ENCODE measurements at regions not wholly inside any gene's neighbourhood (a gene's known extent, or its start where the extent isn't known, plus 50 kb on each side); places are given as distances from the start of the nearest gene placed in this dataset.

DNA sequence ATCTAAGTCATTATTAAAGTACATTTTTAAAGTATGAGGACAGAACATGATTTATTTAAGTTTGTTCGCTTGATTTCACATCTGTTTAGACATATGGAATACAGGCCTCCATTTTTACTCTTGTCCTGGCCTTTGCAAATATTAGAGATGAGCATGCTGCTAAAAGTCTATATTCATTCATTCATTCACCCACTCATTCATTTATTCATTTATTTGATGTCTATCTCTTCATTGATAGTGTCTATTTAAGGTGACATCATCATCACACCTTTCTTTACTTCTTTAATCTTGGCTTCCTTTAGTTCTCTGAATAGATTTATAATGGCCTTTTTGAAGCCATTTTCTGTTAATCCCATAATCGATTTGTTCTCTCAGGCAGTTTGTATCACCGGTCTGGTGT lies 68.0 kb downstream of the THNSL1 start:
- Histone ChIP-seq H3K4me3 (ENCODE audit: extremely low read depth in 1 of 4, insufficient read depth in 2 of 4, low read depth in 3 of 4, low read length in 4 of 4) (no peak overlapping the region), H3K27ac (ENCODE audit: low read depth, low read length) (no peak overlapping the region), H3K79me2 (ENCODE audit: control insufficient read depth in 1 of 2, insufficient read depth in 2 of 2, low read length in 2 of 2) (no peaks in the 10 kb centered on the region), H3K23me2 (ENCODE audit: low read depth, low read length) (no peaks in the 10 kb centered on the region), H3K4me1 (replicated peaks in 1 of 4; ENCODE audit: control insufficient read depth in 3 of 4, insufficient read depth in 4 of 4, low read length in 3 of 4) (peaks cover 0 to 5% (median 3%) of the 10 kb centered on the region in 4 experiments; a peak in 3 of 7 replicates), H3K79me1 (ENCODE audit: low read depth, low read length) (no peaks in the 10 kb centered on the region), H3K9me3 (ENCODE audit: insufficient read depth in 2 of 2, low read depth in 1 of 2, low read length in 1 of 2) (no peaks in the 10 kb centered on the region), H2BK12ac (ENCODE audit: low read depth, low read length) (no peak overlapping the region), H3K36me3 (ENCODE audit: control insufficient read depth in 2 of 4, insufficient read depth in 4 of 4, low read length in 3 of 4) (no peaks in the 10 kb centered on the region), H2AK5ac (ENCODE audit: low read depth, low read length) (no peak overlapping the region), H3K14ac (ENCODE audit: insufficient read length) (no peak overlapping the region), H3K18ac (ENCODE audit: extremely low read depth, low read length) (no peak overlapping the region), H4K20me1 (replicated peaks in 1 of 2; ENCODE audit: control insufficient read depth in 1 of 2, insufficient read depth in 2 of 2, low read length in 2 of 2) (no peaks in the 10 kb centered on the region), H2BK20ac (ENCODE audit: low read length) (no peak overlapping the region), H3K23ac (ENCODE audit: insufficient read length) (no peak overlapping the region), H3K9ac (replicated peaks in 1 of 4; ENCODE audit: extremely low read depth in 1 of 4, low read depth in 3 of 4, low read length in 3 of 4) (no peak overlapping the region), H3K4ac (replicated peaks; ENCODE audit: insufficient read length, low read depth, low read length) (no peak overlapping the region), H2AFZ (ENCODE audit: low read length) (no peak overlapping the region), H2BK15ac (ENCODE audit: low read length) (no peak overlapping the region), H2BK120ac (replicated peaks; ENCODE audit: low read depth, low read length) (no peak overlapping the region), H3K56ac (replicated peaks; ENCODE audit: insufficient read length, low read depth, low read length) (no peak overlapping the region), H3K27me3 (replicated peaks in 1 of 4; ENCODE audit: control insufficient read depth in 3 of 4, extremely low read depth in 1 of 4, insufficient read depth in 3 of 4, low read length in 3 of 4) (no peaks in the 10 kb centered on the region), H2BK5ac (ENCODE audit: low read depth, low read length) (no peak overlapping the region), H3K4me2 (ENCODE audit: insufficient read depth in 1 of 2, low read depth in 2 of 2, low read length in 2 of 2) (no peak overlapping the region), H4K5ac (ENCODE audit: insufficient read length, low read depth, low read length) (no peak overlapping the region), H4K8ac (ENCODE audit: extremely low read depth, insufficient read depth, low read length) (no peak overlapping the region), H4K91ac (replicated peaks; ENCODE audit: insufficient read length, low read length) (no peak overlapping the region)
- 87% methylated on average over 3 of the region's 3 CpGs; no CpG with 5 or more reads in 1 of the 2 experiments for WGBS, 2 experiments (ENCODE audit: extremely low coverage in 1 of 2, insufficient coverage in 1 of 2, insufficient read length in 1 of 2, insufficient replicate concordance in 2 of 2, low coverage in 1 of 2, low lambda C conversion rate in 2 of 2, missing lambda C conversion rate in 1 of 2)
- POLR2A ChIA-PET (ENCODE audit: partially characterized antibody): no interaction called here
- CTCF ChIA-PET (ENCODE audit: partially characterized antibody): no interaction called here
- no peak for DNase-seq (ENCODE audit: low read depth in 1 of 2, low spot score in 2 of 2)
- TF ChIP-seq BACH1 (IDR thresholded peaks at IDR 0.05; ENCODE audit: low read length) (no peak), EP300 (IDR thresholded peaks at IDR 0.05; ENCODE audit: borderline replicate concordance in 1 of 2, low read depth in 2 of 2, low read length in 2 of 2) (no peak), NRF1 (IDR thresholded peaks at IDR 0.05; ENCODE audit: low read depth, low read length) (no peak), FOSL1 (IDR thresholded peaks at IDR 0.05; ENCODE audit: insufficient read depth, low read depth, low read length) (no peak), CBX5 (IDR thresholded peaks at IDR 0.05; ENCODE audit: low read depth, low read length) (no peak), CHD1 (IDR thresholded peaks at IDR 0.05; ENCODE audit: low read depth, low read length) (no peak), MAFK (IDR thresholded peaks at IDR 0.05; ENCODE audit: low read depth, low read length) (no peak), GABPA (IDR thresholded peaks at IDR 0.05; ENCODE audit: borderline replicate concordance, insufficient read depth, low read length) (no peak), SP4 (IDR thresholded peaks at IDR 0.05; ENCODE audit: low read length) (no peak)
- FAIRE-seq: no peak

Data from H1 (cell line).